Activated naive CD4-positive, alpha-beta T cell (primary cell): ENCODE measurements at regions not wholly inside any gene's neighbourhood (a gene's known extent, or its start where the extent isn't known, plus 50 kb on each side); places are given as distances from the start of the nearest gene placed in this dataset.

Experiments
- DNase-seq, 4 experiments: peaks; one replicate each; lab custom pipeline; 2025; lab: John Stamatoyannopoulos, UW

- DNase-seq: no peak
Observed at GRCh38 chrX:22325096-22325495, 52.4 kb downstream of the CBLL2 start.

GRCh38 chrX:22329783-22330182 is 57.1 kb downstream of the CBLL2 start:
- DNase-seq: no peak

GRCh38 chrX:22338740-22339139 is 66.0 kb downstream of the CBLL2 start:
- no peak for DNase-seq

- DNase-seq: no peak
Observed at GRCh38 chrX:22339459-22339858, 66.7 kb downstream of the CBLL2 start.

- no peak for DNase-seq
Observed at GRCh38 chrX:22340022-22340616, 67.4 kb downstream of the CBLL2 start.

- DNase-seq: no peak
Observed at GRCh38 chrX:22343192-22343591, 70.5 kb downstream of the CBLL2 start.

- no peak for DNase-seq
Observed at GRCh38 chrX:22345884-22346283, 73.2 kb downstream of the CBLL2 start.

- no peak for DNase-seq
Observed at GRCh38 chrX:22347491-22347890, 74.8 kb downstream of the CBLL2 start.

GRCh38 chrX:22349116-22349515 is 76.4 kb downstream of the CBLL2 start:
- no peak for DNase-seq

GRCh38 chrX:22351076-22351475 is 78.4 kb downstream of the CBLL2 start:
- DNase-seq: no peak

GRCh38 chrX:22351966-22352365 is 79.3 kb downstream of the CBLL2 start:
- no peak for DNase-seq

- no peak for DNase-seq
Observed at GRCh38 chrX:22357621-22358020, 84.9 kb downstream of the CBLL2 start.

GRCh38 chrX:22360129-22360528 is 87.4 kb downstream of the CBLL2 start:
- DNase-seq: no peak

GRCh38 chrX:22365460-22365859 is 92.7 kb downstream of the CBLL2 start:
- DNase-seq: no peak

GRCh38 chrX:22366166-22366702 is 93.5 kb downstream of the CBLL2 start:
- DNase-seq: no peak

- no peak for DNase-seq
Observed at GRCh38 chrX:22366906-22367305, 94.2 kb downstream of the CBLL2 start.

GRCh38 chrX:22373094-22373493 is 100.4 kb downstream of the CBLL2 start:
- DNase-seq: no peak

- no peak for DNase-seq
Observed at GRCh38 chrX:22373766-22374165, 101.1 kb downstream of the CBLL2 start.

GRCh38 chrX:22376369-22376768 is 103.7 kb downstream of the CBLL2 start:
- DNase-seq: no peak

GRCh38 chrX:22378296-22378695 is 105.6 kb downstream of the CBLL2 start:
- DNase-seq: no peak

GRCh38 chrX:22383988-22384387 is 111.3 kb downstream of the CBLL2 start:
- DNase-seq: no peak

- no peak for DNase-seq
Observed at GRCh38 chrX:22389556-22390179, 117.0 kb downstream of the CBLL2 start.

GRCh38 chrX:22392133-22392948 is 119.6 kb downstream of the CBLL2 start:
- no peak for DNase-seq
